GM23248 (cell line): ENCODE measurements at regions not wholly inside any gene's neighbourhood (a gene's known extent, or its start where the extent isn't known, plus 50 kb on each side); places are given as distances from the start of the nearest gene placed in this dataset.

ENCODE experiments used
- DNase-seq: peaks from one replicate; pipeline ENCODE4 v3.0.0-alpha.2; 2015
- H2AFZ ChIP-seq: fragments of 200-600 bp; sonication (generic); 2 replicates; pipeline ENCODE4 v1.6.1; 2016; ENCODE audit warnings: antibody characterized with exemption
- H3F3A ChIP-seq: fragments of 200-600 bp; sonication (generic); 2 replicates; pipeline ENCODE4 v1.6.1; 2016; ENCODE audit warnings: mild to moderate bottlenecking, antibody characterized with exemption, mixed run types; ENCODE audit not compliant: insufficient read depth
- H3K27ac ChIP-seq: fragments of 200-600 bp; sonication (generic); 2 replicates; pipeline ENCODE4 v1.5.1; 2016; ENCODE audit warnings: mild to moderate bottlenecking
- H3K27me3 ChIP-seq: fragments of 200-600 bp; sonication (generic); replicated peaks from 2 replicates; pipeline ENCODE4 v1.6.1; 2016; ENCODE audit warnings: mild to moderate bottlenecking; ENCODE audit not compliant: insufficient read depth
- H3K36me3 ChIP-seq: fragments of 200-600 bp; sonication (generic); 2 replicates; pipeline ENCODE4 v1.6.1; 2016; ENCODE audit warnings: low read depth, mild to moderate bottlenecking
- H3K4me1 ChIP-seq: fragments of 200-600 bp; sonication (generic); 2 replicates; pipeline ENCODE4 v1.6.1; 2016; ENCODE audit warnings: mild to moderate bottlenecking; ENCODE audit not compliant: insufficient read depth
- H3K4me2 ChIP-seq: fragments of 200-600 bp; sonication (generic); one replicate; pipeline ENCODE4 v1.6.1; 2016; ENCODE audit warnings: mild to moderate bottlenecking; ENCODE audit not compliant: unreplicated experiment
- H3K4me3 ChIP-seq: fragments of 200-600 bp; sonication (generic); 2 replicates; pipeline ENCODE4 v1.5.1; 2016; ENCODE audit warnings: mild to moderate bottlenecking
- H3K79me2 ChIP-seq: fragments of 200-600 bp; sonication (generic); 2 replicates; pipeline ENCODE4 v1.6.1; 2016; ENCODE audit warnings: mild to moderate bottlenecking; ENCODE audit not compliant: insufficient read depth
- H3K9ac ChIP-seq: fragments of 200-600 bp; sonication (generic); 2 replicates; pipeline ENCODE4 v1.6.1; 2016; ENCODE audit warnings: mild to moderate bottlenecking
- H3K9me2 ChIP-seq: fragments of 200-600 bp; sonication (generic); 2 replicates; pipeline ENCODE4 v1.6.1; 2016; ENCODE audit warnings: mixed run types, mild to moderate bottlenecking, moderate library complexity; ENCODE audit not compliant: insufficient read depth
- H3K9me3 ChIP-seq: fragments of 200-600 bp; sonication (generic); one replicate; pipeline ENCODE4 v1.6.1; 2017; ENCODE audit warnings: low read depth
- H4K20me1 ChIP-seq: fragments of 200-600 bp; sonication (generic); 2 replicates; pipeline ENCODE4 v1.6.0; 2016; ENCODE audit not compliant: insufficient read depth
- EZH2 ChIP-seq: fragments of 200-600 bp; sonication (generic); IDR thresholded peaks from 2 replicates; pipeline ENCODE4 v1.6.1; 2018; ENCODE audit warnings: antibody characterized with exemption, mild to moderate bottlenecking; ENCODE audit not compliant: insufficient read depth, poor library complexity, severe bottlenecking
- EZH2phosphoT487 ChIP-seq: fragments of 200-600 bp; sonication (generic); IDR thresholded peaks from 2 replicates; pipeline ENCODE4 v1.6.1; 2018; ENCODE audit warnings: antibody characterized with exemption, moderate library complexity, mild to moderate bottlenecking, low read depth; ENCODE audit not compliant: insufficient read depth
- WGBS, 2 experiments: methylation state at CpG; one replicate each; pipeline ENCODE4 v1.1.6; 2015 to 2017; ENCODE audit warnings: low lambda C conversion rate in 2 of 2, low coverage in 1 of 2; ENCODE audit errors: missing lambda C conversion rate in 2 of 2; 5-methylcytosine and 5-hydroxymethylcytosine counted together
- in situ Hi-C: fragments of 300-500 bp; cut with MboI; formaldehyde crosslinking; loops from 2 replicates; pipeline ENCODE4 v1.15.0; 2020

GRCh38 chr13:107289540-107289939 lies 721.6 kb upstream of the ARGLU1 start:
- in situ Hi-C loops = no loop called here
- TF ChIP-seq EZH2phosphoT487 (no peak), EZH2 (no peak)

DNA sequence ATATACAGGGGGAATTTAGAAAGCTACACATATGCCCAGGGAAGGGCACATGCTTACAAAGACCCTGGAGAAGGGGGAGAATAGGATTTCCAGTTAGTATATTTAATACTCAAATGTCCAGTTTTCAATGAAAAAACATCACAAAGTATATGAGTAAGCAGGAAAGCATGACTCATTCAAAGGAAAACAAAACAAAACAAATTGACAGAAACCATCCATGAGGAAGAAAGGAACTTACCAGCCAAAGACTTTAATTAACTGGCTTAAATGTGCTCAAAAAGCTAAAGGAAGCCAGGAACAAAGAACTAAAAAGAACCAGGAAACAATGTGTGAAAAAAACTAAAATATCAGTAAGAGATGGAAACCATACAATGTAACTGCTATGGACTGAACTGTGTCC lies 716.2 kb upstream of the ARGLU1 start:
- H3K4me3 ChIP-seq = no peak overlapping the region
- no peaks in the 10 kb centered on the region for H3K36me3 ChIP-seq
- H4K20me1 ChIP-seq = no peaks in the 10 kb centered on the region
- in situ Hi-C loops = no loop called here
- peaks cover 3% of the 10 kb centered on the region; the same call in 1 of the 2 replicates for H3F3A ChIP-seq
- peaks cover 7% of the 10 kb centered on the region for H3K79me2 ChIP-seq
- H3K9me2 ChIP-seq = no peaks in the 10 kb centered on the region
- peaks cover 12% of the 10 kb centered on the region for H3K4me1 ChIP-seq
- peak; percentile 73 for DNase-seq
- no peaks in the 10 kb centered on the region for H3K27me3 ChIP-seq
- H2AFZ ChIP-seq = no peak overlapping the region
- no peaks in the 10 kb centered on the region for H3K9me3 ChIP-seq
- peak overlapping the region; percentile 64 for H3K4me2 ChIP-seq
- H3K27ac ChIP-seq = no peak overlapping the region
- TF ChIP-seq EZH2phosphoT487 = no peak
- TF ChIP-seq EZH2 = no peak
- no peak overlapping the region for H3K9ac ChIP-seq

More at GRCh38 chr13:107289540-107289939, 721.6 kb upstream of the ARGLU1 start:
- peak; percentile 87 for DNase-seq
- H3K9me3 ChIP-seq = no peaks in the 10 kb centered on the region
- 0 out of 2 replicates have a peak overlapping the region, but pooled peaks have one; percentile 14 for H3K4me3 ChIP-seq
- H3K9me2 ChIP-seq = no peaks in the 10 kb centered on the region
- H3K27me3 ChIP-seq = no peaks in the 10 kb centered on the region
- H2AFZ ChIP-seq = no peak overlapping the region
- peaks cover 11% of the 10 kb centered on the region for H3K4me1 ChIP-seq
- H4K20me1 ChIP-seq = no peaks in the 10 kb centered on the region
- H3F3A ChIP-seq = peaks cover 10% of the 10 kb centered on the region; the same call in 1 of the 2 replicates
- 1 to 2% methylated on average over 5 of the region's 5 CpGs for WGBS, 2 experiments
- peak overlapping the region; percentile 17; the same call in 1 of the 2 replicates for H3K9ac ChIP-seq
- H3K36me3 ChIP-seq = no peaks in the 10 kb centered on the region
- H3K4me2 ChIP-seq = peak overlapping the region; percentile 68
- H3K27ac ChIP-seq = peak overlapping the region; percentile 65
- no peaks in the 10 kb centered on the region for H3K79me2 ChIP-seq

- TF ChIP-seq EZH2 (no peak), EZH2phosphoT487 (no peak)
- in situ Hi-C loops = no loop called here
- Histone ChIP-seq H3K9me2 (no peaks in the 10 kb centered on the region; the same call in 1 of the 2 replicates), H2AFZ (peak overlapping the region; percentile 54), H4K20me1 (no peaks in the 10 kb centered on the region), H3K9me3 (no peaks in the 10 kb centered on the region), H3K79me2 (peaks cover 7% of the 10 kb centered on the region; the same call in 1 of the 2 replicates), H3K4me1 (peaks cover 31% of the 10 kb centered on the region), H3K27ac (peak overlapping the region; percentile 71), H3K4me3 (no peak overlapping the region), H3F3A (peaks cover 15% of the 10 kb centered on the region), H3K27me3 (no peaks in the 10 kb centered on the region), H3K36me3 (no peaks in the 10 kb centered on the region), H3K4me2 (peak overlapping the region; percentile 77), H3K9ac (no peak overlapping the region)
- DNase-seq = peak; percentile 23
- 69% methylated on average over 6 of the region's 6 CpGs for WGBS, 2 experiments
Measured at GRCh38 chr13:107277911-107278310, 710.0 kb upstream of the ARGLU1 start.

DNA sequence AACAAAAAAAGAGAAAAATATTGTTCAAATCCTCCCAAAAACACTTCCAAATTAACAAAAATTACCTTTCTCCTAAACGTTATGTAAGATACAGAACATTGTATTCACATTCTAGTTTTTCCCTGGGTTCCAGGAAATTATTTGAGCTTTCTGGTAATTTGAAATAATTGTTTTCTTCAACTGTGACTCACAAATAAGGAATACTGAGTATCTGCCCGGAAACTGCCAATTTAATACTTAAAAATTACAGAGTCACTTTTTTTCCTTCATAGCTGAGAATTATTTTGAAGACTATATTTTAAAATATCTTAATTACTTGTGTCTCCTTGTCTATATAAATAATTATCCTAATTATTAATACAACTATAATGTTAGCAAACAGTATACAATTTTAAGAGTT lies 709.0 kb upstream of the ARGLU1 start:
- H3K4me3 ChIP-seq = peak overlapping the region; percentile 44
- peaks cover 15% of the 10 kb centered on the region for H3F3A ChIP-seq
- peak overlapping the region; percentile 54 for H2AFZ ChIP-seq
- H3K27me3 ChIP-seq = no peaks in the 10 kb centered on the region
- H3K36me3 ChIP-seq = no peaks in the 10 kb centered on the region
- no peak for TF ChIP-seq EZH2phosphoT487
- TF ChIP-seq EZH2 = no peak
- H3K27ac ChIP-seq = peak overlapping the region; percentile 71
- peaks cover 7% of the 10 kb centered on the region; the same call in 1 of the 2 replicates for H3K79me2 ChIP-seq
- peak overlapping the region; percentile 16; the same call in 1 of the 2 replicates for H3K9ac ChIP-seq
- DNase-seq = peak; percentile 68
- no peaks in the 10 kb centered on the region; the same call in 1 of the 2 replicates for H3K9me2 ChIP-seq
- 2 to 5% methylated on average over 2 of the region's 2 CpGs for WGBS, 2 experiments
- H4K20me1 ChIP-seq = no peaks in the 10 kb centered on the region
- peaks cover 31% of the 10 kb centered on the region for H3K4me1 ChIP-seq
- in situ Hi-C loops = no loop called here
- no peaks in the 10 kb centered on the region for H3K9me3 ChIP-seq
- H3K4me2 ChIP-seq = peak overlapping the region; percentile 77
